B cell (primary cell): ENCODE measurements at regions not wholly inside any gene's neighbourhood (a gene's known extent, or its start where the extent isn't known, plus 50 kb on each side); places are given as distances from the start of the nearest gene placed in this dataset.

Source experiments
- CTCF ChIP-seq: fragments of 200-600 bp; IDR thresholded peaks from one replicate; pipeline ENCODE4 v1.8.0; 2022; ENCODE audit warnings: antibody characterized with exemption, mild to moderate bottlenecking
- EZH2 ChIP-seq: IDR thresholded peaks from 2 replicates; pipeline ENCODE4 v1.6.1; 2012; ENCODE audit warnings: borderline replicate concordance, low read depth, mild to moderate bottlenecking, moderate library complexity, low read length; ENCODE audit not compliant: insufficient read depth, poor library complexity, severe bottlenecking

- TF ChIP-seq CTCF (no peak), EZH2 (no peak)
These were observed 585.5 kb downstream of the TLE1 start for GRCh38 chr9:81103597-81104471.
